ENCODE measurements at regions not wholly inside any gene's neighbourhood (a gene's known extent, or its start where the extent isn't known, plus 50 kb on each side); places are given as distances from the start of the nearest gene placed in this dataset.

GRCh38 chr21:25496825-25497482, 110.3 kb downstream of the MRPL39 start:
- no peaks in the 10 kb centered on the region for H3K27me3 ChIP-seq (ENCODE audit: low read depth)
- no peak for TF ChIP-seq CTCF (IDR thresholded peaks at IDR 0.05)
- intact Hi-C loops (cut with DNase I), result no loop called here
- DNase-seq (no peak), ATAC-seq (no peak)
- H3K27ac ChIP-seq, result no peak overlapping the region
- no peaks in the 10 kb centered on the region for H3K4me1 ChIP-seq
- no peak overlapping the region for H3K4me3 ChIP-seq
- no peaks in the 10 kb centered on the region for H3K9me3 ChIP-seq
- no peaks in the 10 kb centered on the region for H3K36me3 ChIP-seq

- ATAC-seq, result no peak
- H3K9me3 ChIP-seq, result no peaks in the 10 kb centered on the region
- intact Hi-C loops (cut with DNase I), result no loop called here
- H3K27ac ChIP-seq, result no peak overlapping the region
- H3K4me3 ChIP-seq, result no peak overlapping the region
- DNase-seq, result no peak
- no peaks in the 10 kb centered on the region for H3K27me3 ChIP-seq (ENCODE audit: low read depth)
- TF ChIP-seq CTCF (IDR thresholded peaks at IDR 0.05), result no peak
- no peaks in the 10 kb centered on the region for H3K36me3 ChIP-seq
- no peaks in the 10 kb centered on the region for H3K4me1 ChIP-seq
Observed at GRCh38 chr21:25494804-25495203, 112.5 kb downstream of the MRPL39 start.

GRCh38 chr21:25493722-25494121, 113.6 kb downstream of the MRPL39 start:
- H3K9me3 ChIP-seq, result no peaks in the 10 kb centered on the region
- H3K27me3 ChIP-seq (ENCODE audit: low read depth), result no peaks in the 10 kb centered on the region
- no peaks in the 10 kb centered on the region for H3K4me1 ChIP-seq
- no peak for DNase-seq
- ATAC-seq, result no peak
- H3K36me3 ChIP-seq, result no peaks in the 10 kb centered on the region
- no peak overlapping the region for H3K27ac ChIP-seq
- no peak overlapping the region for H3K4me3 ChIP-seq
- no peak for TF ChIP-seq CTCF (IDR thresholded peaks at IDR 0.05)
- intact Hi-C loops (cut with DNase I), result no loop called here

DNA sequence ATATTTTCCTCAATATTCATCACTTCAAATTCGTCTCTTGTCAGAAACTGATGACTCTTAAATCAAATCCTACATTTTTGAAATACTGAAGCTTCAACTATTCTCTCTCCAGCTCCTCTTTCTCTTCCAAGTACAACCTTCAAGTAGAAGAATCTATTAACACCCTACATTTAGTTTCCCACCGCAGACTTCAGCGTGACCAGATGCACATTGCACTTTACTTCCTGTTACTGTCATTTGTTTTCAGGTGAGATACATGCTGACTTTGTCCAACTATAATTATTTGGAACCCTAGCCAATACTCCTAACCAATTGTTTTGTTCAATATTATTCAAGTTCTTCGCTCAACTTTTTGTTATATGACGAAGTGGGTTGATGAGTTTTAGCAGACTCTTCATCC, 116.0 kb downstream of the MRPL39 start:
- no peak for ATAC-seq
- intact Hi-C loops (cut with DNase I), result no loop called here

DNA sequence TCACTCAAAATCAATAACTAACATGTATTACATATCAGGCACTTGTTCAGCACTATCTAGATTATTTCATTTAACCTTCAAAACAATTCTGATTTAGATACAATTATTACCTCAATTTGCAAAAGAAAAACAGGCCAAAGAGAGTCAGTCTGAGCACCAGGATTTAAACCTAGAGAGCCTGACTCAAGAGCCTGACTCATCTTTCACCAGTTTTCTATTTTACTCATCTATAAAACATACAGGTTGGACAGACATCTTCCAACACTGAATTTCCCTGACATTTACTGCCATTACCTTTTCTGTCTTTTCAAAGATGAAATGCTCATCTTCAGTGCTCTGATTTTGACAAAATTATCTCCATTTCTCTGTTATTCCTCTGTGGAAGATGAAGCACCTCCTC, 116.5 kb downstream of the MRPL39 start:
- ATAC-seq (no peak), DNase-seq (no peak)
- Histone ChIP-seq H3K27me3 (ENCODE audit: low read depth) (no peaks in the 10 kb centered on the region), H3K4me3 (no peak overlapping the region), H3K36me3 (no peaks in the 10 kb centered on the region), H3K4me1 (no peaks in the 10 kb centered on the region), H3K9me3 (no peaks in the 10 kb centered on the region), H3K27ac (no peak overlapping the region)
- intact Hi-C loops (cut with DNase I), result no loop called here
- no peak for TF ChIP-seq CTCF (IDR thresholded peaks at IDR 0.05)

More for the DNA sequence above, 116.0 kb downstream of the MRPL39 start:
- H3K36me3 ChIP-seq, result no peaks in the 10 kb centered on the region
- H3K27me3 ChIP-seq (ENCODE audit: low read depth), result no peaks in the 10 kb centered on the region
- no peak for DNase-seq
- H3K4me3 ChIP-seq, result no peak overlapping the region
- no peak overlapping the region for H3K27ac ChIP-seq
- H3K9me3 ChIP-seq, result no peaks in the 10 kb centered on the region
- TF ChIP-seq CTCF (IDR thresholded peaks at IDR 0.05), result no peak
- no peaks in the 10 kb centered on the region for H3K4me1 ChIP-seq
